Loucy (cell line): ENCODE measurements at regions not wholly inside any gene's neighbourhood (a gene's known extent, or its start where the extent isn't known, plus 50 kb on each side); places are given as distances from the start of the nearest gene placed in this dataset.

ENCODE experiments used
- CTCF ChIP-seq: fragments of 200-600 bp; sonication (generic); conservative IDR thresholded peaks from 2 replicates; pipeline ENCODE4 v1.5.1; 2014; ENCODE audit warnings: mild to moderate bottlenecking, antibody characterized with exemption, low read length
- EZH2phosphoT487 ChIP-seq: fragments of 200-600 bp; IDR thresholded peaks from 2 replicates; pipeline ENCODE4 v1.6.1; 2018; ENCODE audit warnings: antibody characterized with exemption, mild to moderate bottlenecking, moderate library complexity, borderline replicate concordance

DNA sequence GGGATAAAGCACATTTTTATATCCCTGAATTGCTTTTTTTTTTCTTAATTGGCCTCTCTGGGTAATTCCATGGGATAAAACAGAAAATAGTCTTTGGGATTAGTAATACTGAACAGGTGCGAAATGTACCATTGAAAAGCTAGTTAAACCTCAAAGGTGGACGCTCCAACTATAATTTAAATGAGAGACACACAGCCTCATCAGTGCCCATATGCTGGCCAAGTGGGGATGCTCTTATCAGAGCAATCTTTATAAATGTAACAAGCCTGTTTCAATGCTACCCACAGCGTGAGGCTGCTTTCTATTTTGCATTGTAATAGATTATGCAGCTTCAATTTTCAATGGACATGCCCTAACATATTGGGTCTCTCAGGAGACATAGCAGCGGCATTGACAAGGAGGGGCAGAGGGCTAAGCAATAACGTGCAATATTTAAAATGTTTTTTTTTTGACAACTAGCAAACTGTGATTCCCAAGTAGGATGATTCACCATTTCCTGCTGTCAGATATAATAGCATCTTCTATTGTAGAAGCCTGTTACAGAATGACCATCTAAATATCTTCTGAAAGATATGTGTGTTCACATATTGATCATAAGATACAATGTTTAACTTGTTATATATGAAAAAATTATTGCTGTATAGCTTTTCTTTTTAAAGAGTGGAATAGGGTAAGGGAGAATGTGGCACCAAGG lies 91.3 kb upstream of the BET1 start:
- TF ChIP-seq CTCF (no peak), EZH2phosphoT487 (no peak)
